PC-9 (cell line): ENCODE measurements at regions not wholly inside any gene's neighbourhood (a gene's known extent, or its start where the extent isn't known, plus 50 kb on each side); places are given as distances from the start of the nearest gene placed in this dataset.
"Not testable (repeated sequence)": the region's sequence is repeated elsewhere in the genome, so short reads cannot be mapped to it uniquely, and the experiment has no call there.

Experiments
- BruUV-seq: library from RNA; stranded (reverse); fragments of 400-500 nt; replicated peaks from 2 replicates; lab custom pipeline; 2021; lab: Mats Ljungman, UMichigan
- CTCF ChIA-PET: fragments of 300-600 bp; sonication (Branson Sonifier 250); formaldehyde crosslinking; loops from one replicate; lab custom pipeline; 2022; ENCODE audit warnings: antibody characterized with exemption; lab: Charles Lee
- POLR2A ChIA-PET: fragments of 300-600 bp; sonication (Branson Sonifier 250); formaldehyde crosslinking; loops from one replicate; lab custom pipeline; 2022; ENCODE audit warnings: antibody characterized with exemption; ENCODE audit not compliant: unreplicated experiment; lab: Charles Lee
- DNase-seq, 2 experiments: peaks; one replicate each; pipeline versions ENCODE4 v3.0.0 to v3.0.0-alpha.2; 2015 to 2022; ENCODE audit warnings: mixed read lengths in 1 of 2
- H2AFZ ChIP-seq: fragments of 200-600 bp; sonication (generic); 2 replicates; pipeline ENCODE4 v1.8.1; 2017; ENCODE audit warnings: antibody characterized with exemption
- H3F3A ChIP-seq: fragments of 200-600 bp; sonication (generic); 2 replicates; pipeline ENCODE4 v1.8.1; 2017; ENCODE audit warnings: antibody characterized with exemption, mild to moderate bottlenecking, low read depth; ENCODE audit not compliant: insufficient read depth
- H3K27ac ChIP-seq: fragments of 200-600 bp; sonication (generic); 2 replicates; pipeline ENCODE4 v1.6.1; 2016; ENCODE audit warnings: mixed run types
- H3K27me3 ChIP-seq: fragments of 200-600 bp; sonication (generic); 2 replicates; pipeline ENCODE4 v1.6.1; 2016; ENCODE audit warnings: low read depth, mixed run types; ENCODE audit not compliant: insufficient read depth
- H3K36me3 ChIP-seq: fragments of 200-600 bp; sonication (generic); 2 replicates; pipeline ENCODE4 v1.6.1; 2016; ENCODE audit warnings: low read depth, mixed run types
- H3K4me1 ChIP-seq: fragments of 200-600 bp; sonication (generic); replicated peaks from 2 replicates; pipeline ENCODE4 v1.6.1; 2016; ENCODE audit warnings: mixed run types; ENCODE audit not compliant: insufficient read depth
- H3K4me2 ChIP-seq: fragments of 200-600 bp; sonication (generic); 2 replicates; pipeline ENCODE4 v1.6.1; 2017; ENCODE audit warnings: mixed run types
- H3K4me3 ChIP-seq: fragments of 200-600 bp; sonication (generic); 2 replicates; pipeline ENCODE4 v1.6.1; 2016; ENCODE audit warnings: mixed run types
- H3K79me2 ChIP-seq: fragments of 200-600 bp; sonication (generic); 2 replicates; pipeline ENCODE4 v1.6.1; 2017; ENCODE audit warnings: low read depth, mixed run types
- H3K9me2 ChIP-seq: fragments of 200-600 bp; sonication (generic); 2 replicates; pipeline ENCODE4 v1.8.1; 2017; ENCODE audit warnings: mild to moderate bottlenecking; ENCODE audit not compliant: insufficient read depth
- H3K9me3 ChIP-seq: fragments of 200-600 bp; sonication (generic); 2 replicates; pipeline ENCODE4 v1.8.1; 2016; ENCODE audit warnings: low read depth; ENCODE audit not compliant: insufficient read depth
- H4K20me1 ChIP-seq: fragments of 200-600 bp; sonication (generic); 2 replicates; pipeline ENCODE4 v1.8.1; 2017; ENCODE audit not compliant: insufficient read depth
- CTCF ChIP-seq: fragments of 200-600 bp; sonication (generic); conservative IDR thresholded peaks from 2 replicates; pipeline ENCODE4 v1.6.1; 2017; ENCODE audit warnings: mixed run types, antibody characterized with exemption, mild to moderate bottlenecking, moderate library complexity
- EZH2 ChIP-seq: fragments of 200-600 bp; sonication (generic); IDR thresholded peaks from 2 replicates; pipeline ENCODE4 v1.8.0; 2017; ENCODE audit warnings: antibody characterized with exemption, low read depth
- intact Hi-C: fragments of 100-400 bp; cut with micrococcal nuclease; formaldehyde crosslinking; loops from one replicate; pipeline ENCODE4 v1.10.0; 2022; ENCODE audit not compliant: unreplicated experiment

- H3K4me3 ChIP-seq = no peak overlapping the region
- no peak overlapping the region for H3K4me2 ChIP-seq
- H3K27ac ChIP-seq = no peak overlapping the region
- H2AFZ ChIP-seq = no peak overlapping the region
- intact Hi-C loops = no loop called here
- H3K4me1 ChIP-seq = peaks cover 19% of the 10 kb centered on the region
- BruUV-seq = no TSS peak
- H4K20me1 ChIP-seq = no peaks in the 10 kb centered on the region
- POLR2A ChIA-PET = no interaction called here
- H3K79me2 ChIP-seq = no peaks in the 10 kb centered on the region
- no peaks in the 10 kb centered on the region for H3K9me2 ChIP-seq
- no peak for DNase-seq
- no peaks in the 10 kb centered on the region for H3F3A ChIP-seq
- no peak for TF ChIP-seq CTCF
- TF ChIP-seq EZH2 = no peak
- CTCF ChIA-PET = no interaction called here
- H3K27me3 ChIP-seq = no peaks in the 10 kb centered on the region
- H3K9me3 ChIP-seq = peaks cover 3% of the 10 kb centered on the region; the same call in 1 of the 2 replicates
- H3K36me3 ChIP-seq = no peaks in the 10 kb centered on the region
Measured at GRCh38 chr1:59212706-59213105, 84.2 kb upstream of the FGGY start.

GRCh38 chr1:59214248-59215208, 82.4 kb upstream of the FGGY start:
- TF ChIP-seq CTCF (no peak), EZH2 (no peak)
- no peak overlapping the region for H2AFZ ChIP-seq
- no peaks in the 10 kb centered on the region for H4K20me1 ChIP-seq
- H3K4me2 ChIP-seq = 0 out of 2 replicates have a peak overlapping the region, but pooled peaks have one; percentile 15
- ChIA-PET CTCF (no interaction called here), POLR2A (interaction anchor here (0.6 kb wide), 1 partner anchor 60 kb away, joined by 3 read pairs; no protein-coding TSS in a partner anchor)
- H3K4me3 ChIP-seq = no peak overlapping the region
- H3F3A ChIP-seq = no peaks in the 10 kb centered on the region
- no peaks in the 10 kb centered on the region for H3K36me3 ChIP-seq
- peak in 1 of 2 experiments; percentile 58 for DNase-seq
- no peaks in the 10 kb centered on the region for H3K27me3 ChIP-seq
- no peaks in the 10 kb centered on the region for H3K9me2 ChIP-seq
- intact Hi-C loops = no loop called here
- H3K4me1 ChIP-seq = peaks cover 30% of the 10 kb centered on the region
- peaks cover 3% of the 10 kb centered on the region; the same call in 1 of the 2 replicates for H3K9me3 ChIP-seq
- H3K27ac ChIP-seq = no peak overlapping the region
- no TSS peak for BruUV-seq
- no peaks in the 10 kb centered on the region for H3K79me2 ChIP-seq

DNA sequence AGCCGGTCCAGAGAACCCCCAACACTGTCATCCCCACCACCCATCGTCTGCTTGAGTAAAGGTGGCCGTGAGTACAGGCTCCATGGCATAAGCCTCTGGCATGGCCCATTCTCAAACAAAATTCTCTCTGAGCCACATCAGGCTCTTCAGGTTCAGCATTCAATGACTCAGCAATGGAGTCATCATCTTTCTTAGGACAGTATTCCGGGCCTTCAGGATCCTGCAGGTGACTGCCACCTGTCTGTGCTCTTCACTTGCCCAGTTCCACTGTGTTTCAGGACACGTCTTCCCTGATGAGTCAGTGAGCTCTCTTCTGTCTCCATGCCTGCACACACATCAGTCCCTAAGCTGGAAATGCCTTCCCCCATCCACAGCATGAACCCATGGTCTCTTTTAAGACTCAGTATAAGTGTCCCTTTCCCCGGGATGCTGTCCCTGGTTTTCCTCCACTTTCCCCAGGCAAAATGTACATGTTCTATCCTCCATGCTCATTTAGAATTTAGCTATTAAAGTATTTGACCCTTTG, 81.1 kb upstream of the FGGY start:
- no peak for TF ChIP-seq CTCF
- no peak for TF ChIP-seq EZH2
- Histone ChIP-seq H3K9me2 (no peaks in the 10 kb centered on the region), H3K27me3 (no peaks in the 10 kb centered on the region), H3F3A (no peaks in the 10 kb centered on the region), H3K4me1 (peaks cover 30% of the 10 kb centered on the region), H3K27ac (no peak overlapping the region), H3K9me3 (peaks cover 3% of the 10 kb centered on the region; the same call in 1 of the 2 replicates), H3K4me2 (no peak overlapping the region), H2AFZ (no peak overlapping the region), H3K36me3 (no peaks in the 10 kb centered on the region), H3K4me3 (no peak overlapping the region), H4K20me1 (no peaks in the 10 kb centered on the region), H3K79me2 (no peaks in the 10 kb centered on the region)
- intact Hi-C loops = no loop called here
- no TSS peak for BruUV-seq
- CTCF ChIA-PET = no interaction called here
- POLR2A ChIA-PET = no interaction called here
- peak in 1 of 2 experiments; percentile 39 for DNase-seq

DNA sequence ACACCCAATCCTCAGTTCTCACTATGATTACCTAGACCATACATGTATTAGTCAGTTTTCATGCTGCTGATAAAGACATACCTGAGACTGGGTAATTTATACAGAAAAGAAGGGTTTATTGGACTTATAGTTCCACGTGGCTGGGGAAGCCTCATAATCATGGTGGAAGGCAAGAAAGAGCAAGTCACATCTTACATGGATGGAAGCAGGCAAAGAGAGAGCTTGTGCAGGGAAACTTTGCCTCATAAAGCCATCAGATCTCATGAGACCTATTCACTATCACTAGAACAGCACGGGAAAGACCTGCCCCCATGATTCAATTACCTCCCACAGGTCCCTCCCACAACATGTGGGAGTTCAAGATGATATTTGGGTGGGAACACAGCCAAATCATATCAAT, 79.5 kb upstream of the FGGY start:
- DNase-seq, H3K27ac ChIP-seq, H4K20me1 ChIP-seq, H3K4me3 ChIP-seq, H2AFZ ChIP-seq, H3K4me2 ChIP-seq, BruUV-seq, H3K27me3 ChIP-seq, CTCF ChIA-PET, H3K36me3 ChIP-seq, POLR2A ChIA-PET, H3K79me2 ChIP-seq, H3K9me2 ChIP-seq, H3K9me3 ChIP-seq, intact Hi-C loops, H3F3A ChIP-seq: not testable (repeated sequence)
- H3K4me1 ChIP-seq = peaks cover 30% of the 10 kb centered on the region
